ENCODE measurements at regions not wholly inside any gene's neighbourhood (a gene's known extent, or its start where the extent isn't known, plus 50 kb on each side); places are given as distances from the start of the nearest gene placed in this dataset.

GRCh38 chr12:3933819-3934192 is 60.6 kb upstream of the PARP11 start:
- no peak overlapping the region for H3K4me3 ChIP-seq (ENCODE audit: low read depth, low read length, poor library complexity, severe bottlenecking)
- TF ChIP-seq EZH2 (IDR thresholded peaks at IDR 0.05; ENCODE audit: borderline replicate concordance, low read depth, low read length, poor library complexity, severe bottlenecking): no peak
- no peak for TF ChIP-seq CTCF (conservative IDR thresholded peaks at IDR 0.05; ENCODE audit: low read depth, low read length)
- no peaks in the 10 kb centered on the region for H3K9me3 ChIP-seq (ENCODE audit: low read depth, low read length, poor library complexity, severe bottlenecking)
- H3K36me3 ChIP-seq (ENCODE audit: insufficient read depth, low read length, poor library complexity, severe bottlenecking): no peaks in the 10 kb centered on the region
- no peak overlapping the region for H3K27ac ChIP-seq (ENCODE audit: low read depth, low read length, poor library complexity, severe bottlenecking)
- ChIA-PET CTCF (interaction anchor here (0.7 kb wide), 1 partner anchor 13 kb away, joined by 3 read pairs; no protein-coding TSS in a partner anchor), POLR2A (ENCODE audit: low non-redundant PET) (no interaction called here)
- H3K4me1 ChIP-seq (ENCODE audit: insufficient read depth, low read length, poor library complexity, severe bottlenecking): no peaks in the 10 kb centered on the region
- intact Hi-C loops (cut with micrococcal nuclease; ENCODE audit: unreplicated experiment): no loop called here
- BruUV-seq (replicated peaks): no TSS peak
- DNase-seq (ENCODE audit: low spot score): no peak
- H3K27me3 ChIP-seq (replicated peaks; ENCODE audit: insufficient read depth, low read depth, low read length, poor library complexity): peaks cover 5% of the 10 kb centered on the region

GRCh38 chr12:3933074-3933818 is 60.0 kb upstream of the PARP11 start:
- BruUV-seq (replicated peaks): no TSS peak
- Histone ChIP-seq H3K27me3 (replicated peaks; ENCODE audit: insufficient read depth, low read depth, low read length, poor library complexity) (peaks cover 11% of the 10 kb centered on the region), H3K9me3 (ENCODE audit: low read depth, low read length, poor library complexity, severe bottlenecking) (no peaks in the 10 kb centered on the region), H3K27ac (ENCODE audit: low read depth, low read length, poor library complexity, severe bottlenecking) (no peak overlapping the region), H3K4me1 (ENCODE audit: insufficient read depth, low read length, poor library complexity, severe bottlenecking) (no peaks in the 10 kb centered on the region), H3K4me3 (ENCODE audit: low read depth, low read length, poor library complexity, severe bottlenecking) (no peak overlapping the region), H3K36me3 (ENCODE audit: insufficient read depth, low read length, poor library complexity, severe bottlenecking) (no peaks in the 10 kb centered on the region)
- no peak for DNase-seq (ENCODE audit: low spot score)
- CTCF ChIA-PET: no interaction called here
- intact Hi-C loops (cut with micrococcal nuclease; ENCODE audit: unreplicated experiment): no loop called here
- TF ChIP-seq CTCF (conservative IDR thresholded peaks at IDR 0.05; ENCODE audit: low read depth, low read length) (no peak), EZH2 (IDR thresholded peaks at IDR 0.05; ENCODE audit: borderline replicate concordance, low read depth, low read length, poor library complexity, severe bottlenecking) (no peak)
- POLR2A ChIA-PET (ENCODE audit: low non-redundant PET): no interaction called here

GRCh38 chr12:3931776-3932175 is 58.6 kb upstream of the PARP11 start:
- Histone ChIP-seq H3K36me3 (ENCODE audit: insufficient read depth, low read length, poor library complexity, severe bottlenecking) (no peaks in the 10 kb centered on the region), H3K4me3 (ENCODE audit: low read depth, low read length, poor library complexity, severe bottlenecking) (no peak overlapping the region), H3K4me1 (ENCODE audit: insufficient read depth, low read length, poor library complexity, severe bottlenecking) (no peaks in the 10 kb centered on the region), H3K27me3 (replicated peaks; ENCODE audit: insufficient read depth, low read depth, low read length, poor library complexity) (peaks cover 19% of the 10 kb centered on the region), H3K9me3 (ENCODE audit: low read depth, low read length, poor library complexity, severe bottlenecking) (no peaks in the 10 kb centered on the region), H3K27ac (ENCODE audit: low read depth, low read length, poor library complexity, severe bottlenecking) (no peak overlapping the region)
- intact Hi-C loops (cut with micrococcal nuclease; ENCODE audit: unreplicated experiment): no loop called here
- TF ChIP-seq CTCF (conservative IDR thresholded peaks at IDR 0.05; ENCODE audit: low read depth, low read length): no peak
- no peak for TF ChIP-seq EZH2 (IDR thresholded peaks at IDR 0.05; ENCODE audit: borderline replicate concordance, low read depth, low read length, poor library complexity, severe bottlenecking)
- DNase-seq (ENCODE audit: low spot score): no peak
- CTCF ChIA-PET: no interaction called here
- POLR2A ChIA-PET (ENCODE audit: low non-redundant PET): no interaction called here
- no TSS peak for BruUV-seq (replicated peaks)

All from A673 (cell line).